K562 (cell line): ENCODE measurements at regions not wholly inside any gene's neighbourhood (a gene's known extent, or its start where the extent isn't known, plus 50 kb on each side); places are given as distances from the start of the nearest gene placed in this dataset.

Experiments
- ATF6 ChIP-seq: sonication (generic); formaldehyde crosslinking; IDR thresholded peaks from 2 replicates; pipeline ENCODE4 v1.4.0; 2020; ENCODE audit warnings: mild to moderate bottlenecking, missing genetic modification reagents
- CAMTA2 ChIP-seq: fragments of 250-450 bp; sonication (Bioruptor Pico); conservative IDR thresholded peaks from 2 replicates; pipeline ENCODE4 v1.5.1; 2022
- COPS2 ChIP-seq: fragments of 450-650 bp; conservative IDR thresholded peaks from 2 replicates; pipeline ENCODE4 v1.6.1; 2016; ENCODE audit warnings: mild to moderate bottlenecking, moderate library complexity
- CREB3L1 ChIP-seq: fragments of 450-650 bp; IDR thresholded peaks from 2 replicates; pipeline ENCODE4 v1.6.1; 2014; ENCODE audit warnings: low read depth, mild to moderate bottlenecking, moderate library complexity, borderline replicate concordance
- THRA ChIP-seq: fragments of 450-650 bp; IDR thresholded peaks from 2 replicates; pipeline ENCODE4 v1.6.1; 2017; ENCODE audit warnings: mild to moderate bottlenecking, moderate library complexity
- ZKSCAN8 ChIP-seq: fragments of 200-800 bp; sonication (Bioruptor generic); IDR thresholded peaks from 2 replicates; pipeline ENCODE4 v1.6.1; 2016; ENCODE audit warnings: missing genetic modification characterization, missing compliant biosample characterization
- ZNF224 ChIP-seq: sonication (generic); formaldehyde crosslinking; IDR thresholded peaks from 2 replicates; pipeline ENCODE4 v1.8.0; 2022; ENCODE audit warnings: mild to moderate bottlenecking, missing genetic modification reagents
- ZNF263 ChIP-seq: sonication (generic); formaldehyde crosslinking; IDR thresholded peaks from 2 replicates; pipeline ENCODE4 v1.8.0; 2022; ENCODE audit warnings: mild to moderate bottlenecking, missing genetic modification reagents, borderline replicate concordance
- TF ChIP-seq, protein P1 (sequence below): fragments of 450-650 bp; formaldehyde crosslinking; IDR thresholded peaks from 2 replicates; pipeline ENCODE4 v1.4.0; 2022; ENCODE audit warnings: missing genetic modification characterization
- TF ChIP-seq, protein P2 (sequence below), 2 experiments: IDR thresholded peaks; 2 replicates each; pipeline ENCODE4 v1.6.1; 2012; ENCODE audit warnings: improper control_type of control experiment in 2 of 2, low read depth in 2 of 2, low read length in 2 of 2, borderline replicate concordance in 1 of 2

- TF ChIP-seq, protein P1, sequence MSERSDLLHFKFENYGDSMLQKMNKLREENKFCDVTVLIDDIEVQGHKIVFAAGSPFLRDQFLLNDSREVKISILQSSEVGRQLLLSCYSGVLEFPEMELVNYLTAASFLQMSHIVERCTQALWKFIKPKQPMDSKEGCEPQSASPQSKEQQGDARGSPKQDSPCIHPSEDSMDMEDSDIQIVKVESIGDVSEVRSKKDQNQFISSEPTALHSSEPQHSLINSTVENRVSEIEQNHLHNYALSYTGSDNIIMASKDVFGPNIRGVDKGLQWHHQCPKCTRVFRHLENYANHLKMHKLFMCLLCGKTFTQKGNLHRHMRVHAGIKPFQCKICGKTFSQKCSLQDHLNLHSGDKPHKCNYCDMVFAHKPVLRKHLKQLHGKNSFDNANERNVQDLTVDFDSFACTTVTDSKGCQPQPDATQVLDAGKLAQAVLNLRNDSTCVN (CRISPR knock-in tag): peak; percentile 28; the same call in 1 of the 2 replicates
- TF ChIP-seq ATF6 (CRISPR knock-in tag) (0 out of 2 replicates have a peak, but pooled peaks have one; percentile 64), ZNF224 (CRISPR knock-in tag) (no peak), ZNF263 (peak; percentile 78), THRA (no peak), CREB3L1 (0 out of 2 replicates have a peak, but pooled peaks have one; percentile 62), ZKSCAN8 (CRISPR knock-in tag) (peak; percentile 18; the same call in 1 of the 2 replicates), COPS2 (no peak), CAMTA2 (CRISPR knock-in tag) (no peak)
- TF ChIP-seq, protein P2, sequence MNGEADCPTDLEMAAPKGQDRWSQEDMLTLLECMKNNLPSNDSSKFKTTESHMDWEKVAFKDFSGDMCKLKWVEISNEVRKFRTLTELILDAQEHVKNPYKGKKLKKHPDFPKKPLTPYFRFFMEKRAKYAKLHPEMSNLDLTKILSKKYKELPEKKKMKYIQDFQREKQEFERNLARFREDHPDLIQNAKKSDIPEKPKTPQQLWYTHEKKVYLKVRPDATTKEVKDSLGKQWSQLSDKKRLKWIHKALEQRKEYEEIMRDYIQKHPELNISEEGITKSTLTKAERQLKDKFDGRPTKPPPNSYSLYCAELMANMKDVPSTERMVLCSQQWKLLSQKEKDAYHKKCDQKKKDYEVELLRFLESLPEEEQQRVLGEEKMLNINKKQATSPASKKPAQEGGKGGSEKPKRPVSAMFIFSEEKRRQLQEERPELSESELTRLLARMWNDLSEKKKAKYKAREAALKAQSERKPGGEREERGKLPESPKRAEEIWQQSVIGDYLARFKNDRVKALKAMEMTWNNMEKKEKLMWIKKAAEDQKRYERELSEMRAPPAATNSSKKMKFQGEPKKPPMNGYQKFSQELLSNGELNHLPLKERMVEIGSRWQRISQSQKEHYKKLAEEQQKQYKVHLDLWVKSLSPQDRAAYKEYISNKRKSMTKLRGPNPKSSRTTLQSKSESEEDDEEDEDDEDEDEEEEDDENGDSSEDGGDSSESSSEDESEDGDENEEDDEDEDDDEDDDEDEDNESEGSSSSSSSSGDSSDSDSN (IDR thresholded peaks at IDR 0.05; ENCODE audit: borderline replicate concordance in 1 of 2, low read depth in 2 of 2, low read length in 2 of 2): no peak
Measured at GRCh38 chr6:14711056-14711703, 534.7 kb upstream of the JARID2 start (continued).
